H1 (cell line): ENCODE measurements at regions not wholly inside any gene's neighbourhood (a gene's known extent, or its start where the extent isn't known, plus 50 kb on each side); places are given as distances from the start of the nearest gene placed in this dataset.

Source experiments
- CTCF ChIA-PET: fragments of 300-600 bp; sonication (Branson Sonifier 250); formaldehyde crosslinking; loops from one replicate; lab custom pipeline; 2021; ENCODE audit not compliant: partially characterized antibody; lab: Charles Lee
- POLR2A ChIA-PET: fragments of 300-600 bp; sonication (Branson Sonifier 250); formaldehyde crosslinking; loops from one replicate; lab custom pipeline; 2021; ENCODE audit warnings: inconsistent platforms; ENCODE audit not compliant: partially characterized antibody; lab: Charles Lee
- DNase-seq, 2 experiments: peaks; one replicate each; pipeline versions ENCODE4 v3.0.0 to v3.0.0-alpha.2; 2010 to 2022; ENCODE audit warnings: low spot score in 2 of 2, low read depth in 1 of 2, mixed read lengths in 1 of 2
- FAIRE-seq: peaks from 2 replicates; lab custom pipeline; 2011; peaks lifted over from hg19 to GRCh38; lab: Jason Lieb, UNC
- H2AFZ ChIP-seq: 2 replicates; pipeline ENCODE4 v1.8.1; 2012; ENCODE audit warnings: low read length, inconsistent platforms
- H2AK5ac ChIP-seq: 2 replicates; pipeline ENCODE4 v1.6.1; 2013; ENCODE audit warnings: low read depth, low read length
- H2BK120ac ChIP-seq: replicated peaks from 2 replicates; pipeline ENCODE3; 2013; ENCODE audit warnings: low read depth, low read length, inconsistent platforms
- H2BK12ac ChIP-seq: 2 replicates; pipeline ENCODE4 v1.6.1; 2013; ENCODE audit warnings: low read depth, low read length
- H2BK15ac ChIP-seq: 2 replicates; pipeline ENCODE4 v1.6.1; 2013; ENCODE audit warnings: low read length
- H2BK20ac ChIP-seq: 2 replicates; pipeline ENCODE4 v1.6.1; 2013; ENCODE audit warnings: low read length
- H2BK5ac ChIP-seq: 2 replicates; pipeline ENCODE4 v1.6.1; 2013; ENCODE audit warnings: low read depth, low read length
- H3K14ac ChIP-seq: 2 replicates; pipeline ENCODE4 v1.6.1; 2013; ENCODE audit warnings: inconsistent platforms; ENCODE audit not compliant: insufficient read length
- H3K18ac ChIP-seq: 2 replicates; pipeline ENCODE4 v1.6.1; 2013; ENCODE audit warnings: low read length; ENCODE audit errors: extremely low read depth
- H3K23ac ChIP-seq: 2 replicates; pipeline ENCODE4 v1.6.1; 2013; ENCODE audit warnings: inconsistent platforms; ENCODE audit not compliant: insufficient read length
- H3K23me2 ChIP-seq: 2 replicates; pipeline ENCODE4 v1.6.1; 2013; ENCODE audit warnings: low read depth, low read length
- H3K27ac ChIP-seq: 2 replicates; pipeline ENCODE4 v1.6.1; 2011; ENCODE audit warnings: low read depth, low read length, inconsistent platforms
- H3K27me3 ChIP-seq, 4 experiments: replicated peaks in 1 of 4; 1 replicate in 1 of 4; 2 replicates in 3 of 4; pipeline versions ENCODE4 v1.6.1 to v1.8.1; 2011 to 2013; ENCODE audit warnings: low read length in 3 of 4, mild to moderate bottlenecking in 3 of 4, inconsistent platforms in 2 of 4, mixed read lengths in 2 of 4, moderate library complexity in 1 of 4; ENCODE audit not compliant: control insufficient read depth in 3 of 4, insufficient read depth in 3 of 4; ENCODE audit errors: extremely low read depth in 1 of 4
- H3K36me3 ChIP-seq, 4 experiments: 2 replicates each; pipeline versions ENCODE4 v1.6.1 to v1.8.1; 2011 to 2013; ENCODE audit warnings: mild to moderate bottlenecking in 4 of 4, low read length in 3 of 4, moderate library complexity in 2 of 4, control low read depth in 1 of 4, inconsistent platforms in 1 of 4; ENCODE audit not compliant: insufficient read depth in 4 of 4, control insufficient read depth in 2 of 4
- H3K4ac ChIP-seq: replicated peaks from 2 replicates; pipeline ENCODE3; 2013; ENCODE audit warnings: low read length, low read depth, mixed read lengths, inconsistent platforms; ENCODE audit not compliant: insufficient read length
- H3K4me1 ChIP-seq, 4 experiments: replicated peaks in 1 of 4; 1 replicate in 1 of 4; 2 replicates in 3 of 4; pipeline versions ENCODE4 v1.6.1 to v1.8.1; 2011 to 2013; ENCODE audit warnings: low read length in 3 of 4, inconsistent platforms in 2 of 4, mixed read lengths in 1 of 4; ENCODE audit not compliant: insufficient read depth in 4 of 4, control insufficient read depth in 3 of 4
- H3K4me2 ChIP-seq, 2 experiments: 2 replicates each; pipeline versions ENCODE4 v1.6.1 to v1.8.1; 2011 to 2013; ENCODE audit warnings: low read depth in 2 of 2, low read length in 2 of 2, control low read depth in 1 of 2, inconsistent platforms in 1 of 2, mild to moderate bottlenecking in 1 of 2; ENCODE audit not compliant: insufficient read depth in 1 of 2
- H3K4me3 ChIP-seq, 4 experiments: fragments of 200-600, 300-600 bp in 1 of 4; sonication (generic), shearing (Covaris generic), sonication (Bioruptor Twin) in 1 of 4; 2 replicates each; pipeline versions ENCODE4 v1.5.1 to v1.8.1; 2011 to 2016; ENCODE audit warnings: low read length in 4 of 4, low read depth in 3 of 4, control low read depth in 2 of 4, inconsistent platforms in 2 of 4, mild to moderate bottlenecking in 2 of 4, mixed read lengths in 1 of 4, moderate library complexity in 1 of 4; ENCODE audit not compliant: insufficient read depth in 2 of 4; ENCODE audit errors: extremely low read depth in 1 of 4
- H3K56ac ChIP-seq: replicated peaks from 2 replicates; pipeline ENCODE3; 2013; ENCODE audit warnings: low read depth, mild to moderate bottlenecking, mixed read lengths, low read length, inconsistent platforms; ENCODE audit not compliant: insufficient read length
- H3K79me1 ChIP-seq: 2 replicates; pipeline ENCODE4 v1.6.1; 2013; ENCODE audit warnings: low read depth, low read length, control low read depth
- H3K79me2 ChIP-seq, 2 experiments: 2 replicates each; pipeline versions ENCODE4 v1.6.1 to v1.8.1; 2012 to 2013; ENCODE audit warnings: low read length in 2 of 2, mild to moderate bottlenecking in 2 of 2, inconsistent platforms in 1 of 2; ENCODE audit not compliant: insufficient read depth in 2 of 2, control insufficient read depth in 1 of 2
- H3K9ac ChIP-seq, 4 experiments: replicated peaks in 1 of 4; 1 replicate in 1 of 4; 2 replicates in 3 of 4; pipeline versions ENCODE4 v1.6.1 to v1.8.1; 2011 to 2013; ENCODE audit warnings: low read depth in 3 of 4, low read length in 3 of 4, control low read depth in 2 of 4, mild to moderate bottlenecking in 2 of 4, moderate library complexity in 2 of 4, inconsistent platforms in 1 of 4; ENCODE audit errors: extremely low read depth in 1 of 4
- H3K9me3 ChIP-seq, 2 experiments: 2 replicates each; pipeline versions ENCODE4 v1.6.1 to v1.8.1; 2012 to 2013; ENCODE audit warnings: mild to moderate bottlenecking in 2 of 2, moderate library complexity in 2 of 2, control low read depth in 1 of 2, inconsistent platforms in 1 of 2, low read depth in 1 of 2, low read length in 1 of 2, mixed read lengths in 1 of 2; ENCODE audit not compliant: insufficient read depth in 2 of 2
- H4K20me1 ChIP-seq, 2 experiments: replicated peaks in 1 of 2; 2 replicates each; pipeline versions ENCODE3 to v1.8.1; 2011 to 2013; ENCODE audit warnings: inconsistent platforms in 2 of 2, low read length in 2 of 2, mild to moderate bottlenecking in 1 of 2; ENCODE audit not compliant: insufficient read depth in 2 of 2, control insufficient read depth in 1 of 2
- H4K5ac ChIP-seq: 2 replicates; pipeline ENCODE4 v1.6.1; 2013; ENCODE audit warnings: low read length, low read depth, mixed read lengths, inconsistent platforms; ENCODE audit not compliant: insufficient read length
- H4K8ac ChIP-seq: 2 replicates; pipeline ENCODE4 v1.8.0; 2013; ENCODE audit warnings: mild to moderate bottlenecking, moderate library complexity, low read length, inconsistent platforms; ENCODE audit not compliant: insufficient read depth; ENCODE audit errors: extremely low read depth
- H4K91ac ChIP-seq: replicated peaks from 2 replicates; pipeline ENCODE3; 2013; ENCODE audit warnings: low read length, mixed read lengths, inconsistent platforms; ENCODE audit not compliant: insufficient read length
- CHD1 ChIP-seq: IDR thresholded peaks from 2 replicates; pipeline ENCODE4 v1.6.1; 2012; ENCODE audit warnings: low read depth, low read length, improper control_type of control experiment
- GABPA ChIP-seq: IDR thresholded peaks from 2 replicates; pipeline ENCODE4 v1.6.1; 2011; ENCODE audit warnings: mild to moderate bottlenecking, low read length, moderate library complexity, borderline replicate concordance; ENCODE audit not compliant: insufficient read depth
- HDAC2 ChIP-seq, 2 experiments: fragments of 300-600 bp in 1 of 2; sonication (generic) in 1 of 2; IDR thresholded peaks; 2 replicates each; pipeline ENCODE4 v1.6.1; 2011 to 2012; ENCODE audit warnings: low read depth in 2 of 2, low read length in 2 of 2, mild to moderate bottlenecking in 2 of 2, moderate library complexity in 2 of 2, borderline replicate concordance in 1 of 2, inconsistent platforms in 1 of 2
- SP2 ChIP-seq: IDR thresholded peaks from 2 replicates; pipeline ENCODE4 v1.6.1; 2012; ENCODE audit warnings: mild to moderate bottlenecking, low read length, inconsistent platforms
- WGBS, 2 experiments: shearing (Covaris generic) in 1 of 2; methylation state at CpG; one replicate each; pipeline versions ENCODE4 v1.1.6 to v1.1.7; 2013 to 2015; ENCODE audit warnings: low lambda C conversion rate in 2 of 2, mixed read lengths in 2 of 2, inconsistent platforms in 1 of 2, low coverage in 1 of 2, missing lambda C conversion rate in 1 of 2; ENCODE audit not compliant: insufficient replicate concordance in 2 of 2, insufficient coverage in 1 of 2, insufficient read length in 1 of 2; ENCODE audit errors: extremely low coverage in 1 of 2, missing lambda C conversion rate in 1 of 2; 5-methylcytosine and 5-hydroxymethylcytosine counted together

GRCh38 chr2:11990576-11990975 is 244.1 kb downstream of the LPIN1 start:
- POLR2A ChIA-PET, result no interaction called here
- no peak for FAIRE-seq
- H4K91ac ChIP-seq, result no peak overlapping the region

More at GRCh38 chr2:11990576-11990975, 244.1 kb downstream of the LPIN1 start:
- TF ChIP-seq SP2, result no peak
- no peak for TF ChIP-seq CHD1
- no peak for TF ChIP-seq HDAC2 (IDR thresholded peaks at IDR 0.05; ENCODE audit: borderline replicate concordance in 1 of 2, low read depth in 2 of 2, low read length in 2 of 2)
- no peak for TF ChIP-seq GABPA
- Histone ChIP-seq H2BK20ac (no peak overlapping the region), H3K9ac (no peak overlapping the region), H2BK15ac (no peak overlapping the region), H3K18ac (no peak overlapping the region), H3K4me2 (no peak overlapping the region), H3K4me3 (no peak overlapping the region), H4K5ac (no peak overlapping the region), H3K9me3 (peaks cover 0 to 5% of the 10 kb centered on the region in 2 experiments; a peak in 1 of 4 replicates), H3K14ac (no peak overlapping the region), H3K27ac (no peak overlapping the region), H3K79me2 (no peaks in the 10 kb centered on the region), H4K20me1 (no peaks in the 10 kb centered on the region), H2BK12ac (no peak overlapping the region), H3K79me1 (no peaks in the 10 kb centered on the region), H3K23me2 (no peaks in the 10 kb centered on the region), H2AK5ac (no peak overlapping the region), H3K27me3 (no peaks in the 10 kb centered on the region), H2AFZ (no peak overlapping the region), H2BK5ac (no peak overlapping the region), H3K23ac (no peak overlapping the region), H3K56ac (no peak overlapping the region), H2BK120ac (no peak overlapping the region), H3K36me3 (no peaks in the 10 kb centered on the region), H3K4me1 (no peaks in the 10 kb centered on the region; a peak in 1 of 7 replicates), H3K4ac (no peak overlapping the region), H4K8ac (no peak overlapping the region)
- no peak for DNase-seq
- 88% methylated on average over 4 of the region's 4 CpGs; no CpG with 5 or more reads in 1 of the 2 experiments for WGBS, 2 experiments
- CTCF ChIA-PET, result interaction anchor here (0.6 to 1.2 kb wide), 2 partner anchors 36 to 422 kb away, joined by 3 read pairs; no protein-coding TSS in a partner anchor
